Muscle of leg (tissue), 3 donors: ENCODE measurements at regions not wholly inside any gene's neighbourhood (a gene's known extent, or its start where the extent isn't known, plus 50 kb on each side); places are given as distances from the start of the nearest gene placed in this dataset.

ENCODE experiments used
- DNase-seq: peaks from one replicate; pipeline ENCODE4 v3.0.0; 2013
- H3K27ac ChIP-seq: one replicate; pipeline ENCODE4 v1.5.1; 2013; ENCODE audit warnings: mild to moderate bottlenecking, low read length, control low read depth
- H3K27me3 ChIP-seq: one replicate; pipeline ENCODE4 v1.6.1; 2013; ENCODE audit warnings: low read length; ENCODE audit not compliant: control insufficient read depth, insufficient read depth
- H3K36me3 ChIP-seq: one replicate; pipeline ENCODE4 v1.6.1; 2013; ENCODE audit warnings: low read length; ENCODE audit not compliant: control insufficient read depth, insufficient read depth
- H3K4me1 ChIP-seq: one replicate; pipeline ENCODE4 v1.6.1; 2013; ENCODE audit warnings: low read length; ENCODE audit not compliant: control insufficient read depth, insufficient read depth
- H3K4me3 ChIP-seq: one replicate; pipeline ENCODE4 v1.5.1; 2013; ENCODE audit warnings: low read length, control low read depth
- H3K9me3 ChIP-seq: replicated peaks from 2 replicates; pipeline ENCODE4 v1.6.1; 2013; ENCODE audit warnings: low read depth, low read length; ENCODE audit not compliant: control insufficient read depth
- WGBS: methylation state at CpG from one replicate; pipeline ENCODE4 v1.1.5; 2013; ENCODE audit warnings: missing lambda C conversion rate; ENCODE audit not compliant: insufficient coverage; 5-methylcytosine and 5-hydroxymethylcytosine counted together

DNA sequence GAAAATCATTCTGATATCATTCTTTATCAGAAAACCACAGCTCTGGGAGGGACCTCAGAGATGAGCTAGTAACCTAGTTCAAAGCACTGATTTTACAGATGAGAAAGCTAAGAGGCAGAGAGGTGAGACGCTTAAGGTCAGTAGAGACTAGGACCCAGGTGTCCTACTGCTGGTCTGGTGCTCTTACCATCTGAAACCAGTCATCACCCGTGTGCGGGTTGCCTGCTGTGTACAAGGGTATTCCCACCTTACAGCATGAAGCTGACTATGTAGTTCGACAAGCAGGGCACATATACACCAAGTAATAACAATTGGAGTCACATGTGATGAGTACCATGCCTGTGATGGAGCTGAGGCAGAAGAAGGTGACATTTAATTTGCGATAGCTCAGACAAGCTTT lies 133.7 kb downstream of the ADAMTS15 start:
- Histone ChIP-seq H3K4me1 (peaks cover 8% of the 10 kb centered on the region), H3K27ac (no peak overlapping the region), H3K9me3 (no peaks in the 10 kb centered on the region), H3K4me3 (no peak overlapping the region), H3K36me3 (no peaks in the 10 kb centered on the region), H3K27me3 (no peaks in the 10 kb centered on the region)
- DNase-seq, result no peak
- 100% methylated on average over 1 of the region's 5 CpGs for WGBS

DNA sequence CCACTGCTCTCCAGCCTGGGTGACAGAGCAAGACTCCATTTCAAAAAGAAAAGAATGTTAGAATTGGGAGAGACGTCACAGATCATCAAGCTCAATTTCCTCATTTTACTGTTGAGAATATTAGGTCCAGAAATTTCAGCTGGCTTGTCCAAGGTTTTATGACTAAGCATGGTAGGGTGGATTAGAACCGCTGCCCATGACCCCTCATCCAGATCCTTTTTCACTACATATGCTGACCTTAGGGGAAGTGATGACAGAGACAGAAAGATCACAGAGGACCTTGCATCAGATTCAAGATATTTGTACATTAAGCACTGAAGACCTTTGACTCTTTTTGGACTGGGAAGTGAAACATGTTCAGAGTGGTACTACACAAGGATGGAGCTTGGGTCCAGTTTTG lies 134.5 kb downstream of the ADAMTS15 start:
- Histone ChIP-seq H3K36me3 (no peaks in the 10 kb centered on the region), H3K27ac (no peak overlapping the region), H3K9me3 (no peaks in the 10 kb centered on the region), H3K4me1 (peaks cover 8% of the 10 kb centered on the region), H3K4me3 (no peak overlapping the region), H3K27me3 (no peaks in the 10 kb centered on the region)
- DNase-seq, result no peak
- no CpG with 5 or more reads among the region's 2 CpGs for WGBS

DNA sequence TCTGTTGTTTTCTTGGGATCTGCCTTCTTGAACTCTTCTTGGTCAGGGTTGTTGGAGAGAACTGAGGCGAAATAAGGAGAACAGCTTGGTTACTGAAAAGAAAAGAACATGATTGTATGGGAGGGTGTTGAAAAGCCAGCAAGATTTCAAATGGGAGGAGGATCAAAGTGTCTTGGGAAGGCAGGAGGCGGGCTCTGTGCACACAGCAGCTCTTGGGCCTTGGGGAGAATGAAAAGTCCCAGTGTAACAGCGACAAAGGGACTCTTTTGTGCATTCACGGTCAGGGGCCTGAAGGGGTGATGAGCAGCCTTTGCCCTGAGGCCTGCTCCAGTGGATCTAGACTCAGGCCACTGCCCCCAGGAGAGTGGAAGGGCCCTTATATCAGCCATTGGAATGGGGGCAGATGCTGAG lies 135.4 kb downstream of the ADAMTS15 start:
- H3K27ac ChIP-seq, result no peak overlapping the region
- 82% methylated on average over 4 of the region's 4 CpGs for WGBS

DNA sequence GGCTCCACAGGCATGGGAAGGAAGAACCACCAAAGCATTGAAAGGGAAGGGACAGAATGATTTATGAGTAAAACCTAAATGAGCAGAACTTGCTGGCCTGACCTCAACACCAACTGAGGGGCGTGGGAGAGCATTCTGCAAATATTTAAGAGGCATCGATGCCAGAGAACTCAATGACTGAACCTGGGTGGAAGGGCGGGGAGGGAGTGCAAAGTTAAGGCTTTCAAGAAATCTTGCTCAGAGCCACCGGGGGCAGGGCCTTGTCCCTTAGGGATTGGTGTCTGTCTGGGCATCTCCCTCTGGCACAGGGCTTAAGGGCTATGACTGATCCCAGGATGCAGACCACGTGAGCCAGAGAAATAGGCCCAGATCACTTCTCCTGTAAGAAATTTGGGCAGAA lies 137.1 kb downstream of the ADAMTS15 start:
- H3K4me1 ChIP-seq, result peaks cover 8% of the 10 kb centered on the region
- WGBS, result 71% methylated on average over 4 of the region's 5 CpGs
- no peaks in the 10 kb centered on the region for H3K27me3 ChIP-seq
- no peak for DNase-seq
- H3K4me3 ChIP-seq, result no peak overlapping the region
- no peak overlapping the region for H3K27ac ChIP-seq
- no peaks in the 10 kb centered on the region for H3K9me3 ChIP-seq
- H3K36me3 ChIP-seq, result no peaks in the 10 kb centered on the region

More for the DNA sequence above, 135.4 kb downstream of the ADAMTS15 start:
- H3K4me3 ChIP-seq, result no peak overlapping the region
- H3K36me3 ChIP-seq, result no peaks in the 10 kb centered on the region
- peaks cover 8% of the 10 kb centered on the region for H3K4me1 ChIP-seq
- no peak for DNase-seq
- H3K27me3 ChIP-seq, result no peaks in the 10 kb centered on the region
- no peaks in the 10 kb centered on the region for H3K9me3 ChIP-seq

DNA sequence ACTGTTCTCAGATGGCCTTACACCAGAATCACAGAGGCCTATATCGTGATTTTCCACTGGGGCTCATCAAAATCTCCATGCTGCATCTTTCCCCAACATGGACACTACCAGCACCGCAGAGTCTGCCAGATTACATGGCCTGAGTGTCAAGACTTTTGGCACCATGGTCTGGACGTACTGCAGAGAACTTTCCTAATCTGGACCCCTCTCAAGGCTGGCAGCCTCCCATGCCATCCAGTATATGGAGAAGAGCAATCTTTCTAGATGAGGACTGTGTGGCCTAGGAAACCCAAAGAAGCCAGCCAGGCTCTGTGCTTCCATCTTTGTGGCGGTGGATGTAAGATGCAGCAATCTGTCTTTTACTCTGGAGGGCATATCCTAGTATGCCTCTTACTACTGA lies 139.2 kb downstream of the ADAMTS15 start:
- DNase-seq, result no peak
- Histone ChIP-seq H3K27me3 (no peaks in the 10 kb centered on the region), H3K4me1 (peaks cover 4% of the 10 kb centered on the region), H3K4me3 (no peak overlapping the region), H3K27ac (no peak overlapping the region), H3K9me3 (no peaks in the 10 kb centered on the region), H3K36me3 (no peaks in the 10 kb centered on the region)
- 100% methylated on average over 2 of the region's 4 CpGs for WGBS

DNA sequence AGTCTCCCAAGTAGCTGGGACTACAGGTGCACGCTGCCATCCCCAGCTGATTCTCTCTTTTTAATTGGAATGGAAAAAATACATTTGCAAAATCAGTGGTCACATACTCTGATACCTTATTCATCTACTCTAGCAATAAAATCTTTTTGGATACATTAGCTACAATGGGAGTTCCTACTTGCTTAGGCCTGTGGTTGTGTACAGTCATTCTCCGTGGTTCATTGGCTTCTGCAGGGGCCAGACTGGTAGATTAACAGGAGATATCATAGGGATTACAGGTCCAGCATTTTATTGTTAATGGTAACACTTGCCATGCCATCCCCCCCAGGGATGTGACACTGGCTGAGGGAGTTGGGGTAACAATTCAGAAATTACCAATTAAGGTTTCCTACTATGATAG lies 140.0 kb downstream of the ADAMTS15 start:
- Histone ChIP-seq H3K27me3 (no peaks in the 10 kb centered on the region), H3K4me1 (peaks cover 4% of the 10 kb centered on the region), H3K27ac (no peak overlapping the region), H3K36me3 (no peaks in the 10 kb centered on the region), H3K4me3 (no peak overlapping the region), H3K9me3 (no peaks in the 10 kb centered on the region)
- DNase-seq, result no peak
- no CpG with 5 or more reads among the region's 2 CpGs for WGBS

DNA sequence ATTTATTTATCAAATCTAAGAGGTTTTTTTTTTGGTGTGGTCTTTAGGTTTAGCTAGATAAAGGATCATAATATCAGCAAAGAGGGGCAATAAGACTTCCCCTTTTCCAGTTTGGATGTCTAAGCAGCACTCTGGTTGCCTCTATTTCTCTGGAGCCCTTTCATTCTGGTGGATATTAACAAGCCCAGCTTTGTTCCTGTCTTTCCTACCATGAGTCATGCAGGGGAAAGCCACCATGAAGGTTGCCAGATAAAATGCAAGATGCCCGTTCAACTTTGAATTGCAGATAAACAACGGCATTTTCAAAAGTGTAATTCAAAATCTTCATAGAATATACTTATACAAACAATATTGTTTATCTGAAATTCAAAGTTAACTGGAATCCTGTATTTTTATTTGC lies 143.6 kb downstream of the ADAMTS15 start:
- no peak overlapping the region for H3K4me3 ChIP-seq
- H3K9me3 ChIP-seq, result no peaks in the 10 kb centered on the region
- no peaks in the 10 kb centered on the region for H3K4me1 ChIP-seq
- H3K36me3 ChIP-seq, result no peaks in the 10 kb centered on the region
- no peak for DNase-seq
- WGBS, result no CpG with 5 or more reads among the region's 2 CpGs
- H3K27me3 ChIP-seq, result no peaks in the 10 kb centered on the region
- H3K27ac ChIP-seq, result no peak overlapping the region

DNA sequence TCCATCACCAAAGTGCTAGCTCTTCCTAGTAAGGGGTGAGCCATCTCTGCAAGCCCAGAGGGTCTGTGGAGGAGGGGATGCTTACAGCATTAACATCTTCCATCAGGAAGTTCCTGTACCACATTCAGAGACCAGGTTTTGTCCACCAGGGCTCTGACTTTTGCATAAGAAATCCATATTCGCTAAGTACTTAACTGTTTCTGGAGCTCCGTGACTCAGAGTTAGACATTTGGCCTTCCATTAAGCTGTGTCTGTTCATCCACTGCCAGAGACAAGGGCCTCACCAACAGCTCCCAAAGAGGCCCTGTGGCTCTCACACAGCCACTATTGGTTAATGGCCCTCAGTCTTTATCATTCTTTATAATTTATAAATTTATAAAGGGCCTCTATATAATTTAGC lies 144.6 kb downstream of the ADAMTS15 start:
- Histone ChIP-seq H3K27me3 (no peaks in the 10 kb centered on the region), H3K4me3 (no peak overlapping the region), H3K9me3 (no peaks in the 10 kb centered on the region), H3K27ac (no peak overlapping the region), H3K4me1 (no peaks in the 10 kb centered on the region), H3K36me3 (no peaks in the 10 kb centered on the region)
- DNase-seq, result no peak
- WGBS, result 100% methylated on average over 2 of the region's 2 CpGs

DNA sequence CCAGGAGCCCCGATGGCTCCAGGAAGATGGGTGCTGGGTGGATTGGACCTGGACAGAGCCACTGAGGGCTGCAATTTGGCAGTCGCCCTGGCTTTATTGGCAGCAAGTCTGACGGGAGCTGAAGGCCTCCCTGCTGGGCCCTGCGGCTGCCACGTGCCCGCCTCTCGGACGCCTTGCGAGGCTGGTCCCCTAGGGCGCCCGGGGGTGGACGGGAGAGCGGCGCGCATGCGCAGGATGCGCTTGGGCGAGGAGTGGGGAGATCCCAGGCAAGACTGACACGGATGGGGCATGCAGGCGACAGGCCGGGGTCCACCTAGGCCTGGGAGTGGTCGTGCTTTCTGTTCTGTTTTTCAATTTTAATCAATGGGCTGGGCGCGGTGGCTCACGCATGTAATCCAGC lies 150.0 kb downstream of the ADAMTS15 start:
- Histone ChIP-seq H3K4me3 (no peak overlapping the region), H3K4me1 (peaks cover 22% of the 10 kb centered on the region), H3K9me3 (peaks cover 8% of the 10 kb centered on the region), H3K36me3 (no peaks in the 10 kb centered on the region), H3K27me3 (no peaks in the 10 kb centered on the region), H3K27ac (no peak overlapping the region)
- WGBS, result 96% methylated on average over 25 of the region's 25 CpGs
- DNase-seq, result no peak

DNA sequence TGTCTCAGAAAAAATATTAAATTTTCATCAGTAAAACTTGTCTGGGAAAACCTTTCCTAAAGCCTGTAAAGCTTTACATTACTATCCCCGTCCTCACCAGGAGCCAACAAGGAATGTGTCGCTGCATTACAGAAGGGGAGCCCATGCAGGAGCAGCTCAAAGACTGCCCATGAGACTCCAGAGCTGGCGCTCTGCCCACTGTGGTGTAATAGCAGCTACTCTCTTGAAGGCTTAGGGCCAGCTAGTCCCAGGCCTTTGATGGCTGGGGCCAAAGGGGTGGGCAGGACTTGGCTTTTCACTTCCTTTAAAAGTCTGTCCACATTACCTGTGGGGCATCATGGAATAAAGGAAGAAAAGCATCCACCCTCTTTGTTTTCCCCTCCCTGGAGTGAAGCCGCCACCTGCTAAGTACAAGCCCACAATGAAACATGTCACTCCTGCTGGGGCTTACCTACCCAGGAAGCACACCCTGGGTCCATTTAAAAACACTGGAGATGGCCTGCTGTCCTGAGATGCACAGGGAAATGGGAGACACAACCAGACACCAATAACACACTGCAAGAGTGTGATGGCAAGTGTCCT lies 150.7 kb downstream of the ADAMTS15 start:
- no peak for DNase-seq
- 53% methylated on average over 4 of the region's 4 CpGs for WGBS

DNA sequence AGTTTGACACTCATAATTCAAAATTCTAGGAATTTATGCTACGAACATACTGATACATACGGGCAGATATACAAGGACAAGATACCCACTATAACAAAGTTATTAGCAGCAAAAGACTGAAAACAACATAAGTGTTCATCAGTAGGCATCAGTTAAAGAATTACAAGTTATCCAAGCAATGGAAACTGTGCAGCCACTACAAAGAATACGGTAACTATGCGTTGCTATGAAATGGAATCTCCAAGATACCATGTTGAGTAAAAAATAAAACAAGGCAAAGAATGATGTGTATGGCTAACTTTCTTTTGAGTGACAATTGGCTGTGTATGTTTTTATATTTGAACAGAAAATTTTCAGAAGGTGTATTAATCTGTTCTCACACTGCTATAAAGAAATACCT lies 151.7 kb downstream of the ADAMTS15 start:
- Histone ChIP-seq H3K36me3 (no peaks in the 10 kb centered on the region), H3K27ac (no peak overlapping the region), H3K4me3 (no peak overlapping the region), H3K4me1 (peaks cover 22% of the 10 kb centered on the region), H3K27me3 (no peaks in the 10 kb centered on the region), H3K9me3 (peaks cover 8% of the 10 kb centered on the region)
- DNase-seq, result no peak
- no CpG with 5 or more reads among the region's 4 CpGs for WGBS

More for the DNA sequence above, 150.7 kb downstream of the ADAMTS15 start:
- Histone ChIP-seq H3K4me1 (peaks cover 22% of the 10 kb centered on the region), H3K4me3 (no peak overlapping the region), H3K27me3 (no peaks in the 10 kb centered on the region), H3K36me3 (no peaks in the 10 kb centered on the region), H3K9me3 (peaks cover 8% of the 10 kb centered on the region), H3K27ac (no peak overlapping the region)
